NAMALWA (cell line): ENCODE measurements at regions not wholly inside any gene's neighbourhood (a gene's known extent, or its start where the extent isn't known, plus 50 kb on each side); places are given as distances from the start of the nearest gene placed in this dataset.

Experiments used
- DNase-seq: peaks from one replicate; pipeline ENCODE4 v3.0.0-alpha.2; 2015; ENCODE audit warnings: low spot score

DNA sequence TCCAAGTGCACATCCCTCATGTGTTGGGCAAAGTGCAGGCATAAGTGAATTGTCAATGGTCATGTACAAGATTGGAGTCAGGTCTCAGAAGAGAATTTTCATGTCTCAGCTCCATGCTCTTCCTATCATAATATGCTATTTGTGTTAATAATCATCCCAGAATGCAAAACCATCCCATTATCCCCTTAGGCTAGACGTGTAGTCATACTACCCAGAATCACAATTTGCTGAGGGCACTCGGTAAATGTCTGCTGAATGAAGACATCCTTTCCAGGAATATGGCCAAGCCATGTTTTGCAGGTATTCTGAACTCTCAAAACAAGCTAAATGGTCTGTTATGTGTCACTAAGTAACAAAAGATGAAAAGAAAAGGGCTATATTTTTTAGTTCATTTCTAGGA lies 263.8 kb downstream of the RAD51AP2 start:
- no peak for DNase-seq

DNA sequence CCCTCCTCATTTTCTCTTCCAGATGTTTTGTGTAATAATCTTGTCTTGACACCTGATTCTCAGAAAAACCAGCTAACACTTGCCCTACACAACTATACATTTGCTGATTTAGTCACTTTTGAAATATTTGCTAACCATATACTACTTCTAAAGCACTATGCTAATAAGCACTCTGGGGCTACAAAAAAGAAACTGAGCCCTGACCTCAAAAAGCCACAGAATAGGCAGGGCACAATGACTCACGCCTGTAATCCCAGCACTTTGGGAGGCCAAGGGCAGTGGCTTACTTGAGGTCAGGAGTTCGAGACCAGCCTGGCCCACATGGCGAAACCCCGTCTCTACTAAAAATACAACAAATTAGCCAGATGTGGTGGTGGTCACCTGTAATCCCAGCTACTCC lies 266.0 kb downstream of the RAD51AP2 start:
- no peak for DNase-seq

- DNase-seq, result no peak
These were observed 267.1 kb downstream of the RAD51AP2 start for GRCh38 chr2:17251171-17251570.

DNA sequence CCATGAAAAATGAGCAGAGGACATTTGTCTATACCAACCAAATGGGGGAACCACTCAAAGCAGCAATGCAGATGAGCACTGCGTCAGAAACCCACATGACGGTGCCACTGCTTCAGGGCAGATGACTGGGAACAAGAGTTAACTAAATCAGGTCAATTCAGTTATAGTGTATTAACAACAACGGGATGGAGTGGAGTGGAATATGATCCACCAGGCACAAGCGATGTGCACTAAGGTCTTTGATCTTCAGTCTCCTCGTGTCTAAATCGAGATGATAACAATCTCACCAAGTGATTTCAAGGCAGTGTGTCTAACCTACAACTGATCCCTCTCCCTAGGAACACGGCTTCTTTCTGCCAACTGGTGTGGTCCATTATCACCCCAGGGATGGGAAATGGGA lies 269.0 kb downstream of the RAD51AP2 start:
- DNase-seq, result no peak

DNA sequence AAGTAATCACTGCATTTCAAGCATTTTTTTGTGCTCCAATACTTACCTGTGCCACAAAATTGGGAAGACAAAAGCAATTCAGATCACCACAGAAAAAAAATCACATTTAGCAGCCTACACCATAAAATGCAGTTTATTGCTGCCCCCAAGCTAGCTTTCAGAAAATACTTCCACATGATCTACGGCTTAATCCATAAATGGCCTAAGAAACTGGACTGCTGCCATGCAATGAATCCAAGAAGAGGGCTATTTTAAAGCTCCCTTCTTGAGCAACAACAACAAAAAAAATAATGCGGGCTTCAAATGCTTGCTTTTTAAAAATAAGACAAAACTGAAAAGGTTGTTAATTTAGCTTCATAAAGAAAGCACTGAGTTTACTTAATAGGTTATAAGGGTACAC lies 272.3 kb downstream of the RAD51AP2 start:
- DNase-seq, result no peak

- no peak for DNase-seq
These were observed 275.3 kb downstream of the RAD51AP2 start for GRCh38 chr2:17242813-17243485.

DNA sequence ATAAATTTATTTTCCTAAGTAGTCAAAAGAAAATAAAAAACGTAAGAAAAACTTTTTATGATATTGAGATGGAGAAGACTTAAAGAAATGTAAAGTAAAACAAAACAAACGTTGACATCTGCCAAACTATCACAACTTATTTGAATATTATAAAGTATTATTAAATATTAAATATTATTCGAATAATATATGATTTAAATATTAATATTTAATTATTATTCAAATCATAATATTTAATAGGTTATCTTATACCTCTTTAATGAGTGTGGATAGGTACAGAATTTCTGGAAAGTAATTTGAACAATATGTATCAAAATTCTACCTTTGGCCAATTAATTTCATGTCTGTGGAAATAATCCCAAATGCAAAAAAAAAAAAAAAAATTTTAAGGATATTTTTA lies 278.7 kb downstream of the RAD51AP2 start:
- DNase-seq, result no peak

GRCh38 chr2:17235167-17235566 lies 283.1 kb downstream of the RAD51AP2 start:
- no peak for DNase-seq

- no peak for DNase-seq
These were observed 285.3 kb downstream of the RAD51AP2 start for GRCh38 chr2:17232776-17233556.

DNA sequence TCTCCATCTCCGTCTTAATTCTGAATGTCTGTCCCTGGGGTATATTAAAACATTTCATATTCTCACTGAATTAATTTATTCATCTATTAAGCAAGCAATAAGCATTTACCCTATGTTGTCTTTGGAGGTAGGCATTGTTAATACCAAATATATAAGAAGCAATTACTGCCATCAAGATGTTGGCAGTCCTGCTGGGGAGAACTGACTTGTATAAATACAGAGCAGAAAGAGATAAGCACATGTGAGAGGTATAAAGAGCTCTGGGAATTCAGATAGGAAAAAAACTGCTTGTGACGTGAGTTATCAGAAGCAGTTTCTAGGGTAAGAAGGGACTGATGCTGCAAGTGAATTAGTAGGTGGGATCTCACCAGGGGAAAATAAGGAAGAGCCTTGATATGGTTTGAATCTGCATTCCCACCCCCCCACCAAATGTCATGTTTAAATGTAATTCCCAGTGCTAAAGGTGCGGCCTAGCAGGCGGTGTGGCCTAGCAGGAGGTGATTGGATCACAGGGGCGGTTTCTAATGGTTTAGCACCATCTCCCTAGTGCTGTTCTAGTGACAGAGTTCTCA lies 286.8 kb downstream of the RAD51AP2 start:
- DNase-seq, result no peak

GRCh38 chr2:17229414-17229813 lies 288.8 kb downstream of the RAD51AP2 start:
- DNase-seq, result no peak

DNA sequence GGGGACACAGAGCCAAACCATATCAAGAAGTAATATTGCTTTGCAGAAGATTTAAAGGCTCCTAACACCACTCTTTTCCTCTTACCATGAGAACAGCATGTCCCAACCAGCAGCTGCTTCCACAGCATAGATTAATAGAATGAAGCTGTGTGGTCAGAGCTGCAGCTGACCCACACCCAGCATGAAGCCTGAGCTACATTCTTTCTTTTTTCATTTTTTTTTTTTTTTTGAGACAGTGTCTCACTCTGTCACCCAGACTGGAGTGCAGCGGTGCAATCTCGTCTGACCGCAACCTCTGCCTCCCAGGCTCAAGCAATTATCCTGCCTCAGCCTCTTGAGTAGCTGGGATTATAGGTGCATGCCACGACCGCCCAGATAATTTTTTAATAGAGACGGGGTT lies 289.8 kb downstream of the RAD51AP2 start:
- DNase-seq, result no peak

GRCh38 chr2:17227856-17228255 lies 290.4 kb downstream of the RAD51AP2 start:
- no peak for DNase-seq

DNA sequence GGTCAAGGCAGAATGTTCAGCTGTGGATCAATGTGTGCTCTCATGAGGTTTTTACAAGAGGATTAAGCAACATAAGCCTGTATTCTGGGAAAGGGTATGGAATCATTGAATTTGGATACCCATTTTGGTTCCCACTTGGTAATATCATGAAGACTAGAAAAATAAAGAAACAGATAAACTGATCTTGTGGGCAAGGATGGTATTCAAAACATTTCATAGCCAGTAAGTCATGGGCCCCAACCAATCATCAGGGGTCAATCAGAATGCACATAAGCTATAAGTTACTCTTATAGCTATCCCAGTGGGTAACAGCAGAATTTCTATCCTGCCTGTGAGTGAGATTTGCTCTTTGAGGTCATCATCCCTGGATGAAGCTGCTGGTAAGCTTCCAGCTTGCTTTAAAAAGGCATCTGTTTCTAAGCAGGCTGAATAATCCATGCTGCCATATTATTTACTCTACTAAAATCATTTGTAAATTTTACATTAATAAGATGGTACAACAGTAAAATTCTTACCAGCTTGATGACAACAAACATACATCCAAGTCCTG lies 291.2 kb downstream of the RAD51AP2 start:
- no peak for DNase-seq

DNA sequence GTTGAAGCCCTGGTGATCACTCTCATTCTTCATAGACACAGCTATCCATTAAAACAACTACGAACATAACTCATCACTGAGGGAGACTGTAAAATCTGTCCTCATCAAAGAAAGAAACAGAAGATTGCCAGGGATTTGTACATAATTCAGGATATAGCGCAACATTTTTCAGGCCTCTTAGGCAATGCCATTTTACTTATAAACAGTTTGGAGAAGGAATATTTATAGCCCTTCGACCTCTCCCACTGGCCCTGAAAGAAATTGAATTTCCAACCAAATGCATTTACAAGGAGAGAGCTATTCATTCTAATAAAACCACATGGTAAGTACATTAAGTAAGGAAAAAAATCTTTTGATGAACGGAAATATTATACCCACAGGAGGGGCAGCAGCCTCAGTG lies 295.0 kb downstream of the RAD51AP2 start:
- no peak for DNase-seq

DNA sequence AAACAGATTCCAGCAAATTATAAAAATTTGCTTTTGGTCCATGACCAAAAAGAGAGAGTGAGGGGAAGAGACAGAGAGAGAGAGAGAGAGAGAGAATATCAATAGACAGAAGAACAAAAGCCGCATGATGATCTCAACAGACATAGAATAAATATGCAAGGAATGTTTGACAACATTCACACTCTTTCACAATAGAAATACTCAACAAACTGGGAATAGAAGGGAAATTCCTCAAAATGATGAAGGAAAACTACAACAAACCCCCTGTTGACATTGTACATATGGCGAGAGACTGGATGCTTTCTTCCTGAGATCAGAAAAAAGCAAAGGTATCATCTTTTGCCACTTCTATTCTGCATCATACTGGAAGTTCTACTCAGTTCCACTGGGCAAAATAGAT lies 309.7 kb downstream of the RAD51AP2 start:
- DNase-seq, result no peak

- no peak for DNase-seq
These were observed 311.5 kb downstream of the RAD51AP2 start for GRCh38 chr2:17206771-17207170.

DNA sequence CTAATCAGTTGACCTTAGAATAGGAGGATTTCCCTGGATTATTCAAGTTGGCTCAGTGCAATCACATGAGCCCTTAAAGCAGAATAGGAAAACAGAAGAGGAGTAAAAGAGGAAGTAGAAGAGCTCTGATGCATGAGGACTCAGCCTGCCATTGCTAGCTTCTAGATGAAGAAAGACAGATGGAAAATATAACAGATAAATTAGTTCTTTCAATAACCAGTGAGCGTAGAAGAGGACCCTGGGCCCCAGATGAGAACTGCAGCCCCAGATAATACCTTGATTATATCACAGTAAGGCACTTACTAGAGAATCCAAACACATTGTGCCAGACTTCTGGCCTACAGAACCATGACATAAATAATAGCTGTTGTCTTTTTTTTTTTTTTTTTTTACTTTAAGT lies 314.0 kb downstream of the RAD51AP2 start:
- peak; percentile 70 for DNase-seq

GRCh38 chr2:17202628-17203027 lies 315.6 kb downstream of the RAD51AP2 start:
- DNase-seq, result peak; percentile 84

DNA sequence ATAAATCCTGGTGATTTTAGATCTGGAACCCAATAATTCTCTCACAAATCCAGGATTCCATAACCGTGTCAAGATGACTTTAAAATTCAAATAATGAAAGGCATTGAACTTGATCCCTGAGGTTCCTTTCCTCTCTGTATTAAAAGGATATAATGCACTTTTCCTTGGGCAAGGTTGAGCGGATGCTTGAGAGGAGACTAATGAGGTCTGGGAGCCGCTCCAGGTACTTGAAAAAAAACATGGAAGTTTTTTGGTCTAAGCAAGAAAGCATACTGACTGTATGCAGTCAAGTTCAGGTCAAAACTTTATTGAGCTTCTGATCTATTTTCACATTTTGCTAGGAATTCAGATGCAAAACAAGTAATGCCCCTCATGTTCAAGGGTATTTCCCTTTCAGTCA lies 318.5 kb downstream of the RAD51AP2 start:
- no peak for DNase-seq

DNA sequence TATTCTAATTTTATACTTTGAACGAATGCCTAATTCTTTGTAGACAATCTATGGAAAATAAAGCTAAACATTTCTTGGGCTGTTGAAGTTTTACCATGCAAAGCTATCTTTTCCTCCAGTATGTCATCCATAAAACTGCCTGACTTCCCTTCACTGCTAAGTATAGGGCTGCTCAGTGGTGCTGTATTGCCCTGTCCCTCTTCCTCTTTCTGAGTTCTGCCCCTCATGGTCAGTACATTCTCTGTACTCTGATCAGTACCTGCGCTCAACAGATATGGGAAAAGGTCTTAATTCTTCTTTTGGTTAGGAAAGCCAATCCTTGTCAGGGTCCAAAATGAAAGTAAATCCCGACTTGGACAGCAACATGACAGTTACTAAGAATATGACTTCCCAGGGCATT lies 321.9 kb downstream of the RAD51AP2 start:
- no peak for DNase-seq

- no peak for DNase-seq
These were observed 323.2 kb downstream of the RAD51AP2 start for GRCh38 chr2:17195016-17195415.

GRCh38 chr2:17194083-17194482 lies 324.2 kb downstream of the RAD51AP2 start:
- no peak for DNase-seq
